ENCODE measurements at regions not wholly inside any gene's neighbourhood (a gene's known extent, or its start where the extent isn't known, plus 50 kb on each side); places are given as distances from the start of the nearest gene placed in this dataset.
A peak's percentile ranks its signal among the peaks of the same experiment; 100 is the strongest.

DNA sequence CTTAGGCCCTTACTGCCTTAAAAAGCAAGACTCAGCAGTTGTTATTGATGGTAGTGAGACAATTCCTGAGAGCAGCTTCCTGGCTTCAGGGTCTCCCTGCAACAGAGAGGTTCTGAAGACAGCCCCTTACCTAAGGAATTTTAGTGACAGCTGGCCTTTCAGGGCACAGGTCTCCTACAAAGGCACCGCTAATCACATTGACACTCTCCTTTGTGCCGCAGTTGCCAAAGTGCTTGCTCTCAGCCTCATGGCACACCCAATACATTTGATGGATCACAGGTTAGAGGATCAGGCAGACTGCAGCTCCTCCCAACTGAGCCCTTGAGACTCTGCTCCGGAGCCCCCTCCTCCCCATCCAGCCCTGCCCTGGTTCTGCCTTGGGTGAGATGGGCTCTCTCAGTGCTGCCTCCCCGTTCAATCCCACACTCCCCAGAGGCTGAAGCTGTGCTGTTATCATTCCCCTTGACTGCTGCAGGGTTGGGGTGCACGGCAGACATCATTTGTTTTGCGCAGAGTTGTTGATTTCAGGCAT is 198.2 kb downstream of the EMX2 start:
- Histone ChIP-seq H3K9me2 (ENCODE audit: low read depth, low read length) (no peaks in the 10 kb centered on the region), H2AFZ (ENCODE audit: low read length) (no peak overlapping the region), H3K27me3 (ENCODE audit: insufficient read depth, low read length) (peaks cover 5% of the 10 kb centered on the region; the same call in 1 of the 2 replicates), H3K4me2 (ENCODE audit: low read length) (no peak overlapping the region), H3K9me3 (ENCODE audit: low read length) (no peaks in the 10 kb centered on the region), H3K4me1 (ENCODE audit: insufficient read depth, low read length, severe bottlenecking) (no peaks in the 10 kb centered on the region), H4K20me1 (ENCODE audit: insufficient read depth, low read length) (no peaks in the 10 kb centered on the region), H3F3A (ENCODE audit: insufficient read depth, low read length) (no peaks in the 10 kb centered on the region), H3K27ac (ENCODE audit: low read depth, low read length, poor library complexity, severe bottlenecking) (no peak overlapping the region), H3K79me2 (ENCODE audit: insufficient read depth, low read length) (no peaks in the 10 kb centered on the region), H3K36me3 (ENCODE audit: insufficient read depth, low read length) (no peaks in the 10 kb centered on the region), H3K4me3 (ENCODE audit: low read depth, low read length, poor library complexity, severe bottlenecking) (no peak overlapping the region), H3K9ac (ENCODE audit: low read length) (no peak overlapping the region)
- TF ChIP-seq EZH2 (IDR thresholded peaks at IDR 0.05; ENCODE audit: borderline replicate concordance, low read length), result no peak
- TF ChIP-seq, protein P1, sequence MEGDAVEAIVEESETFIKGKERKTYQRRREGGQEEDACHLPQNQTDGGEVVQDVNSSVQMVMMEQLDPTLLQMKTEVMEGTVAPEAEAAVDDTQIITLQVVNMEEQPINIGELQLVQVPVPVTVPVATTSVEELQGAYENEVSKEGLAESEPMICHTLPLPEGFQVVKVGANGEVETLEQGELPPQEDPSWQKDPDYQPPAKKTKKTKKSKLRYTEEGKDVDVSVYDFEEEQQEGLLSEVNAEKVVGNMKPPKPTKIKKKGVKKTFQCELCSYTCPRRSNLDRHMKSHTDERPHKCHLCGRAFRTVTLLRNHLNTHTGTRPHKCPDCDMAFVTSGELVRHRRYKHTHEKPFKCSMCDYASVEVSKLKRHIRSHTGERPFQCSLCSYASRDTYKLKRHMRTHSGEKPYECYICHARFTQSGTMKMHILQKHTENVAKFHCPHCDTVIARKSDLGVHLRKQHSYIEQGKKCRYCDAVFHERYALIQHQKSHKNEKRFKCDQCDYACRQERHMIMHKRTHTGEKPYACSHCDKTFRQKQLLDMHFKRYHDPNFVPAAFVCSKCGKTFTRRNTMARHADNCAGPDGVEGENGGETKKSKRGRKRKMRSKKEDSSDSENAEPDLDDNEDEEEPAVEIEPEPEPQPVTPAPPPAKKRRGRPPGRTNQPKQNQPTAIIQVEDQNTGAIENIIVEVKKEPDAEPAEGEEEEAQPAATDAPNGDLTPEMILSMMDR (IDR thresholded peaks at IDR 0.05; ENCODE audit: low read length), result no peak

DNA sequence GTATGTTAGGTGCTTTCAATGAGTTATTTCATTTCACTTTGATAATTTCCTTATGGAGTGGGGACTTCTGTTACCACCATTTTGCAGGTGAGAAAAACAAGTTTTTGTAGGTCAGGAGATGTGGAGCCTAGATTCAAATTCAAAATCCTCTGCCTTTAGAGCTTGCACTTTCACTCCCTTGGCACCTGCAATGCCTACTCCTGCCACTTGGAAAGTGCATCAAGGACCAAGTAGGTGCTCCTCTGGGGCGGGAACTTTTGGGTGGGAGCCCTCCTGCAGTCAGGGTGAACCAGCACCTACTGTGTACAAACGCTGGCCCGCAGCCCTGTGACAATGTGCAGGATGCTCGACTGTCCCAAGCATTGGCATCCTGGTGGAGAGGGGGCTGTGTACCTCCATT is 199.0 kb downstream of the EMX2 start:
- no peaks in the 10 kb centered on the region for H3F3A ChIP-seq (ENCODE audit: insufficient read depth, low read length)
- no peak overlapping the region for H3K9ac ChIP-seq (ENCODE audit: low read length)
- no peaks in the 10 kb centered on the region for H3K36me3 ChIP-seq (ENCODE audit: insufficient read depth, low read length)
- no peaks in the 10 kb centered on the region for H3K9me3 ChIP-seq (ENCODE audit: low read length)
- no peak overlapping the region for H2AFZ ChIP-seq (ENCODE audit: low read length)
- no peaks in the 10 kb centered on the region for H3K79me2 ChIP-seq (ENCODE audit: insufficient read depth, low read length)
- H4K20me1 ChIP-seq (ENCODE audit: insufficient read depth, low read length), result no peaks in the 10 kb centered on the region
- H3K27ac ChIP-seq (ENCODE audit: low read depth, low read length, poor library complexity, severe bottlenecking), result no peak overlapping the region
- peaks cover 5% of the 10 kb centered on the region; the same call in 1 of the 2 replicates for H3K27me3 ChIP-seq (ENCODE audit: insufficient read depth, low read length)
- no peak for TF ChIP-seq EZH2 (IDR thresholded peaks at IDR 0.05; ENCODE audit: borderline replicate concordance, low read length)
- TF ChIP-seq, protein P1 (IDR thresholded peaks at IDR 0.05; ENCODE audit: low read length), result peak; percentile 7; the same call in 1 of the 2 replicates
- H3K4me2 ChIP-seq (ENCODE audit: low read length), result no peak overlapping the region
- no peaks in the 10 kb centered on the region for H3K9me2 ChIP-seq (ENCODE audit: low read depth, low read length)
- no peak overlapping the region for H3K4me3 ChIP-seq (ENCODE audit: low read depth, low read length, poor library complexity, severe bottlenecking)
- H3K4me1 ChIP-seq (ENCODE audit: insufficient read depth, low read length, severe bottlenecking), result no peaks in the 10 kb centered on the region

DNA sequence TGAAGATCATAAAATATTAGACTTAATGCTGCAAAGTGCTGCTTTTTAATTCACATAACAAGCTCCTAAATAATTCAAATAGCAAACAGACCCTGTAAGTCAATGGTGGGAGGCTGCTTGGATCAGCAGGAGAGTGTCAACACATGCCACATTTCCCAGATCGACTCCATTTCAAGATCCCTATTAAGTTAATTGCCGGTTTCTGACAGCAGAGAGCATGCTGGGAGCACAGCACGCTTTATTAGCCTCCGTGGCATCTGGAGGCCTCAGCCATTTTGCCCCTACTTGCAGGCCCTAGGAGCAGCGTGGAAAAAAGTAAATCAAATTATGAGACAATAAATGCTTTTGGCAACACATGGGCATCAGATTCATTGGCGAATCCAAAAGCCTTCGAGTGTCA is 201.0 kb downstream of the EMX2 start:
- Histone ChIP-seq H3K4me2 (ENCODE audit: low read length) (no peak overlapping the region), H3K27ac (ENCODE audit: low read depth, low read length, poor library complexity, severe bottlenecking) (no peak overlapping the region), H2AFZ (ENCODE audit: low read length) (no peak overlapping the region), H3K4me1 (ENCODE audit: insufficient read depth, low read length, severe bottlenecking) (no peaks in the 10 kb centered on the region), H3K79me2 (ENCODE audit: insufficient read depth, low read length) (no peaks in the 10 kb centered on the region), H3F3A (ENCODE audit: insufficient read depth, low read length) (no peaks in the 10 kb centered on the region), H3K27me3 (ENCODE audit: insufficient read depth, low read length) (peaks cover 5% of the 10 kb centered on the region; the same call in 1 of the 2 replicates), H3K9me3 (ENCODE audit: low read length) (no peaks in the 10 kb centered on the region), H3K9ac (ENCODE audit: low read length) (no peak overlapping the region), H3K36me3 (ENCODE audit: insufficient read depth, low read length) (no peaks in the 10 kb centered on the region), H4K20me1 (ENCODE audit: insufficient read depth, low read length) (no peaks in the 10 kb centered on the region), H3K9me2 (ENCODE audit: low read depth, low read length) (no peaks in the 10 kb centered on the region), H3K4me3 (ENCODE audit: low read depth, low read length, poor library complexity, severe bottlenecking) (no peak overlapping the region)
- TF ChIP-seq EZH2 (IDR thresholded peaks at IDR 0.05; ENCODE audit: borderline replicate concordance, low read length), result no peak
- TF ChIP-seq, protein P1 (IDR thresholded peaks at IDR 0.05; ENCODE audit: low read length), result no peak

Measured in OCI-LY1 (cell line).